MCF 10A (cell line): ENCODE measurements at regions not wholly inside any gene's neighbourhood (a gene's known extent, or its start where the extent isn't known, plus 50 kb on each side); places are given as distances from the start of the nearest gene placed in this dataset.

ENCODE experiments used
- BruUV-seq: library from RNA; stranded (reverse); fragments of 400-500 nt; replicated peaks from 2 replicates; lab custom pipeline; 2021; lab: Mats Ljungman, UMichigan
- CTCF ChIA-PET: fragments of 300-600 bp; sonication (Branson Sonifier 250); formaldehyde crosslinking; extraction: SDS; loops from one replicate; lab custom pipeline; 2021; ENCODE audit warnings: antibody characterized with exemption, inconsistent platforms; lab: Yijun Ruan, JAX
- POLR2A ChIA-PET: fragments of 300-600, 350-650 bp; sonication (Branson Sonifier 250); formaldehyde crosslinking; extraction: SDS; loops from one replicate; lab custom pipeline; 2020; ENCODE audit warnings: antibody characterized with exemption, inconsistent platforms; lab: Yijun Ruan, JAX
- DNase-seq: peaks from one replicate; pipeline ENCODE4 v3.0.0-alpha.2; 2018; ENCODE audit not compliant: unreplicated experiment
- H3K27ac Mint-ChIP-seq: one replicate; pipeline ENCODE4 v1.8.0; 2022; ENCODE audit warnings: mild to moderate bottlenecking, low read depth, mixed read lengths; ENCODE audit not compliant: unreplicated experiment
- H3K27me3 Mint-ChIP-seq: one replicate; pipeline ENCODE4 v1.8.0; 2022; ENCODE audit warnings: mixed read lengths; ENCODE audit not compliant: insufficient read depth, unreplicated experiment
- H3K36me3 Mint-ChIP-seq: one replicate; pipeline ENCODE4 v1.8.0; 2022; ENCODE audit warnings: mild to moderate bottlenecking, moderate library complexity, mixed read lengths; ENCODE audit not compliant: insufficient read depth, unreplicated experiment
- H3K4me1 Mint-ChIP-seq: one replicate; pipeline ENCODE4 v1.8.0; 2022; ENCODE audit warnings: mixed read lengths; ENCODE audit not compliant: insufficient read depth, unreplicated experiment
- H3K4me3 Mint-ChIP-seq: one replicate; pipeline ENCODE4 v1.8.0; 2022; ENCODE audit warnings: mild to moderate bottlenecking, moderate library complexity, mixed read lengths; ENCODE audit not compliant: unreplicated experiment
- H3K9me3 Mint-ChIP-seq: one replicate; pipeline ENCODE4 v1.8.0; 2022; ENCODE audit warnings: mixed read lengths; ENCODE audit not compliant: unreplicated experiment
- intact Hi-C: fragments of 100-400 bp; cut with micrococcal nuclease; formaldehyde crosslinking; loops from 2 replicates; pipeline ENCODE4 v1.14.1; 2022
- TF ChIP-seq, protein P1 (sequence below): fragments of 200-600 bp; IDR thresholded peaks from one replicate; pipeline ENCODE4 v1.8.0; 2022; ENCODE audit warnings: antibody characterized with exemption, mild to moderate bottlenecking; ENCODE audit not compliant: unreplicated experiment

DNA sequence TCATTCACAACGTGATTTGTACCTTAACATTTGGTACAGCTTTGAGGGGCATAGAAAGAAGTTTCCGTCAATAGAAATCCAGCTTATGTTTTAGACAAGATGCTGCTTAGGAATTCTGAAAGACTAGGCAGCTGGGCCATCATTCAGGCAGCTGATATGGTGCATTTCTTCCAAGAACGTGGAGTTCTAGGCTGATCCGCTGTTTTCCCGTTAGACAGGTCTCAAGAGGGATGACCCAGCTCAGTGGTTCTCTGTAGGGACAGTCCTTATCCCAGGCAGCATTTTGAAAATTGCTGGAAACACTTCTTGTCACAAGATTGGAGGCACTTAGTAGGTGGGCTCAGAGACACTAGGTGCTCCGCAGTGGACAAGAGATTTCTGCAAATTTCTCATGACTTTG lies 242.7 kb upstream of the FOXK1 start:
- H3K9me3 Mint-ChIP-seq = no peaks in the 10 kb centered on the region
- H3K36me3 Mint-ChIP-seq = no peaks in the 10 kb centered on the region
- no peak overlapping the region for H3K27ac Mint-ChIP-seq
- no TSS peak for BruUV-seq
- no peaks in the 10 kb centered on the region for H3K4me1 Mint-ChIP-seq
- no peak for DNase-seq
- H3K4me3 Mint-ChIP-seq = no peak overlapping the region
- intact Hi-C loops = no loop called here
- POLR2A ChIA-PET = no interaction called here
- TF ChIP-seq, protein P1, sequence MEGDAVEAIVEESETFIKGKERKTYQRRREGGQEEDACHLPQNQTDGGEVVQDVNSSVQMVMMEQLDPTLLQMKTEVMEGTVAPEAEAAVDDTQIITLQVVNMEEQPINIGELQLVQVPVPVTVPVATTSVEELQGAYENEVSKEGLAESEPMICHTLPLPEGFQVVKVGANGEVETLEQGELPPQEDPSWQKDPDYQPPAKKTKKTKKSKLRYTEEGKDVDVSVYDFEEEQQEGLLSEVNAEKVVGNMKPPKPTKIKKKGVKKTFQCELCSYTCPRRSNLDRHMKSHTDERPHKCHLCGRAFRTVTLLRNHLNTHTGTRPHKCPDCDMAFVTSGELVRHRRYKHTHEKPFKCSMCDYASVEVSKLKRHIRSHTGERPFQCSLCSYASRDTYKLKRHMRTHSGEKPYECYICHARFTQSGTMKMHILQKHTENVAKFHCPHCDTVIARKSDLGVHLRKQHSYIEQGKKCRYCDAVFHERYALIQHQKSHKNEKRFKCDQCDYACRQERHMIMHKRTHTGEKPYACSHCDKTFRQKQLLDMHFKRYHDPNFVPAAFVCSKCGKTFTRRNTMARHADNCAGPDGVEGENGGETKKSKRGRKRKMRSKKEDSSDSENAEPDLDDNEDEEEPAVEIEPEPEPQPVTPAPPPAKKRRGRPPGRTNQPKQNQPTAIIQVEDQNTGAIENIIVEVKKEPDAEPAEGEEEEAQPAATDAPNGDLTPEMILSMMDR = no peak
- CTCF ChIA-PET = no interaction called here
- H3K27me3 Mint-ChIP-seq = peaks cover 54% of the 10 kb centered on the region

GRCh38 chr7:4444106-4444505 lies 238.0 kb upstream of the FOXK1 start:
- BruUV-seq = no TSS peak
- DNase-seq = no peak
- ChIA-PET POLR2A (no interaction called here), CTCF (no interaction called here)
- H3K27ac Mint-ChIP-seq = no peak overlapping the region
- intact Hi-C loops = no loop called here
- no peaks in the 10 kb centered on the region for H3K4me1 Mint-ChIP-seq
- TF ChIP-seq, protein P1 = no peak
- H3K4me3 Mint-ChIP-seq = no peak overlapping the region
- H3K27me3 Mint-ChIP-seq = peaks cover 7% of the 10 kb centered on the region
- H3K36me3 Mint-ChIP-seq = no peaks in the 10 kb centered on the region
- H3K9me3 Mint-ChIP-seq = peaks cover 8% of the 10 kb centered on the region

DNA sequence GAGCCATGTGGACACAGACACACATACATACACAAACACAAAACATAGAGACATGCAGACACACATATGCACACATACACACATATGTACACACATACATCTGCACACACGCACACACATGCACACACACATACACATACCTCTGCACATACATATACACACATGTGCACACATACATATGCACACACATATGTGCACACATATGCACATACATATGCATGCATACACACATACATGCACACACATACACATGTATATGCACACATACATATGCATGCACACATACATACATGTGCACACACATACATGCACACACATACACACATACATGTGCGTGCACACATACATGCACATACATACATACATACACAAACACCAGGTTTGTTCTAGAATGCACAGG lies 236.3 kb upstream of the FOXK1 start:
- POLR2A ChIA-PET = no interaction called here
- no peak for DNase-seq
- no peak overlapping the region for H3K27ac Mint-ChIP-seq
- CTCF ChIA-PET = interaction anchor here (0.6 to 1.1 kb wide), 2 partner anchors 190 to 653 kb away, joined by 3 read pairs; no protein-coding TSS in a partner anchor
- intact Hi-C loops = no loop called here
- no TSS peak for BruUV-seq
- TF ChIP-seq, protein P1 = no peak
- no peaks in the 10 kb centered on the region for H3K4me1 Mint-ChIP-seq
- H3K9me3 Mint-ChIP-seq = peaks cover 8% of the 10 kb centered on the region
- H3K27me3 Mint-ChIP-seq = no peaks in the 10 kb centered on the region
- no peak overlapping the region for H3K4me3 Mint-ChIP-seq
- no peaks in the 10 kb centered on the region for H3K36me3 Mint-ChIP-seq

DNA sequence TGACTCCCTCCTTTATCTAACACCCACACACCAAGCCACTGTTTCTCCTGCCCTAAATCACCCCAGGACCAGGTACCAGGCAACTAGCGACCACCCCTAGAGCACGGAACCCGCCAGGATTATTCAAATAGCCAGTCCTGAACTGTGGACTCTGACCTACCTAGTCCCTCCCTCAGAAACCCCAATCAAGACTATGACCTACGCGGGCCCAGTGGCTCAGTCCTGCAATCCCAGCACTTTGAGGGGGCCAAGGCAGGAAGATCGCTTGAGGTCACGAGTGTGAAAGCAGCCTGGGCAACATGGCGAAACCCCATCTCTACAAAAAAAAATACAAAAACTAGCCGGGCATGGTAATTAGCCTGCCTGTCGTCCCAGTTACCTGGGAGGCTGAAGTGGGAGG lies 232.8 kb upstream of the FOXK1 start:
- peaks cover 8% of the 10 kb centered on the region for H3K9me3 Mint-ChIP-seq
- no peak overlapping the region for H3K27ac Mint-ChIP-seq
- H3K4me3 Mint-ChIP-seq = no peak overlapping the region
- DNase-seq = no peak
- no peaks in the 10 kb centered on the region for H3K36me3 Mint-ChIP-seq
- CTCF ChIA-PET = no interaction called here
- intact Hi-C loops = no loop called here
- no TSS peak for BruUV-seq
- POLR2A ChIA-PET = no interaction called here
- TF ChIP-seq, protein P1 = no peak
- no peaks in the 10 kb centered on the region for H3K4me1 Mint-ChIP-seq
- H3K27me3 Mint-ChIP-seq = no peaks in the 10 kb centered on the region
